Esophagus (tissue), 2 donors: ENCODE measurements at regions not wholly inside any gene's neighbourhood (a gene's known extent, or its start where the extent isn't known, plus 50 kb on each side); places are given as distances from the start of the nearest gene placed in this dataset.

ENCODE experiments used
- H3K27ac ChIP-seq, 2 donors: one replicate each; pipeline ENCODE4 v1.5.1; 2013; ENCODE audit warnings: low read depth in 2 of 2, mild to moderate bottlenecking in 2 of 2, inconsistent platforms in 1 of 2, low read length in 1 of 2, moderate library complexity in 1 of 2
- H3K27me3 ChIP-seq, 2 donors: one replicate each; pipeline ENCODE4 v1.6.1; 2013; ENCODE audit warnings: low read length in 2 of 2, control low read depth in 1 of 2, mild to moderate bottlenecking in 1 of 2; ENCODE audit not compliant: insufficient read depth in 2 of 2, control insufficient read depth in 1 of 2
- H3K36me3 ChIP-seq, 2 donors: one replicate each; pipeline ENCODE4 v1.6.1; 2013; ENCODE audit warnings: low read length in 1 of 2; ENCODE audit not compliant: control insufficient read depth in 2 of 2, insufficient read depth in 2 of 2
- H3K4me1 ChIP-seq, 2 donors: one replicate each; pipeline ENCODE4 v1.6.1; 2013; ENCODE audit warnings: low read length in 1 of 2; ENCODE audit not compliant: control insufficient read depth in 2 of 2, insufficient read depth in 2 of 2
- H3K4me3 ChIP-seq, 2 donors: one replicate each; pipeline ENCODE4 v1.5.1; 2013; ENCODE audit warnings: low read length in 2 of 2, mild to moderate bottlenecking in 2 of 2, low read depth in 1 of 2, moderate library complexity in 1 of 2
- H3K9me3 ChIP-seq, 2 donors: one replicate each; pipeline ENCODE4 v1.6.1; 2013; ENCODE audit warnings: mild to moderate bottlenecking in 2 of 2, low read depth in 1 of 2, low read length in 1 of 2, moderate library complexity in 1 of 2; ENCODE audit not compliant: control insufficient read depth in 2 of 2, insufficient read depth in 1 of 2
- WGBS, 2 donors: extraction: QIAGEN DNeasy Blood & Tissue Kit; methylation state at CpG; one replicate each; pipeline ENCODE4 v1.1.7; 2013; 5-methylcytosine and 5-hydroxymethylcytosine counted together
- donor health status: healthy with polysubstance abuse.
- donor health status: Bipolar disorder and iron deficiency.

DNA sequence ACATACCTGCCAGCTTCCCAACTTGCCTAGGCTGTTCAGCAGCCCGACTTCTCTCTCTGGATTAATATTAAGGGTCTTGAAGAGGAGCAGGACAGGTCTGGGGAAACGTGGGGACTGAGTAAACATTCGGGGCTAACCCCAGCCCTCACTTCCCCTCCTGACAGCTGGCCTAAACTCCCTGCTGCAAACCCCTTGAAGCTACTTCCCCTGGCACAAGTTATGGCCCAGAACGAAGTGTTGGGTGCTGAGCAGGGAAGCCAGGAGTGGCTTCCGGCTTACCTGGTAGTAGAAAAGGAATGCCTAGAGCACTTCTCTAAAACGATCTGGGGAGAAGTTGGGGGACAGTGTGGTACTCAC lies 200.0 kb downstream of the BCOR start:
- peak overlapping the region; percentile 76 to 82 for H3K27ac ChIP-seq
- no peaks in the 10 kb centered on the region for H3K27me3 ChIP-seq
- H3K4me3 ChIP-seq: no peak overlapping the region
- H3K4me1 ChIP-seq: peaks cover 3 to 9% of the 10 kb centered on the region in 2 donors
- no peaks in the 10 kb centered on the region for H3K36me3 ChIP-seq
- WGBS, 2 donors: 25 to 40% methylated on average over 6 of the region's 6 CpGs
- no peaks in the 10 kb centered on the region for H3K9me3 ChIP-seq

DNA sequence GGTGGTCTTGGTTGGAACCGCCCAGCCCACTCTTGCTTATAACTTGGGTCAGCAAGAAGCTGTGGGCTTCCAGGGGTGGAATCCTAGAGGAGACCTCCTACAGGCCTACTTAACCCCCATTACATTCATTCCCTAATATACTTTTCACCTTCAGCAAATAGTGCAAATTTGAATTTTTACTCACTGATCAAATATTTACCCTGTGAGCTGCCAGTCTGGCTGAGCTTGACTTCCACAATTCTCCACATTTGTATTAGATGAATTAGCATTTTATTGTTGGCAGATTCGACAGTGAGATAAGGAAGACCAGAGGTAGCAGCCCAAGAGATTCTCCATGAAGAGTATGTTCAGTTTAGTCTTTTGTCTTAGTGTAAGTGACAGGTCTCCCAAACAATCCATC lies 199.6 kb downstream of the BCOR start:
- Histone ChIP-seq H3K4me1 (peaks cover 3 to 9% of the 10 kb centered on the region in 2 donors), H3K9me3 (no peaks in the 10 kb centered on the region), H3K27me3 (no peaks in the 10 kb centered on the region), H3K36me3 (no peaks in the 10 kb centered on the region), H3K27ac (peak overlapping the region in 1 of 2 donors; percentile 76), H3K4me3 (no peak overlapping the region)
- WGBS, 2 donors: 73 to 85% methylated on average over 2 of the region's 2 CpGs

DNA sequence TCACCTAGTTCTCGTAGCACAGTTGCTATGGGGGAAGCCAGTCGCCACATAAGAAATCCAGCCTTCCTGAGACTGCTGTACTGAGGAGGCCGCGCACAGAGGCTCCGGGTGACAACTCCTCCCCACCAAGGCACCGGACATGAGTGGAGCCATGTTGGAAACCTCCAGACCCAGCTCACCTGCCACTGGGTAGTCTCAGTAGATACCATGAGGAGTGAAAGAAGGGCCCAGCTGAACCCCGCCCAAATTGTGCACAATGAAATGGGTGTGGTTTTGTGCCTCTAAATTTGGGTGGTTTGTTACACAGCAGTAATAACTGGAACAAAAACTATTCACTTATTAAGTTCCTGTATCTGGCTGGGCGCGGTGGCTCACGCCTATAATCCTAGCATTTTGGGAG lies 198.7 kb downstream of the BCOR start:
- Histone ChIP-seq H3K27me3 (no peaks in the 10 kb centered on the region), H3K4me1 (peaks cover 3 to 9% of the 10 kb centered on the region in 2 donors), H3K27ac (peak overlapping the region in 1 of 2 donors; percentile 71), H3K36me3 (no peaks in the 10 kb centered on the region), H3K9me3 (no peaks in the 10 kb centered on the region), H3K4me3 (no peak overlapping the region)
- 92 to 94% methylated on average over 10 of the region's 10 CpGs for WGBS, 2 donors

DNA sequence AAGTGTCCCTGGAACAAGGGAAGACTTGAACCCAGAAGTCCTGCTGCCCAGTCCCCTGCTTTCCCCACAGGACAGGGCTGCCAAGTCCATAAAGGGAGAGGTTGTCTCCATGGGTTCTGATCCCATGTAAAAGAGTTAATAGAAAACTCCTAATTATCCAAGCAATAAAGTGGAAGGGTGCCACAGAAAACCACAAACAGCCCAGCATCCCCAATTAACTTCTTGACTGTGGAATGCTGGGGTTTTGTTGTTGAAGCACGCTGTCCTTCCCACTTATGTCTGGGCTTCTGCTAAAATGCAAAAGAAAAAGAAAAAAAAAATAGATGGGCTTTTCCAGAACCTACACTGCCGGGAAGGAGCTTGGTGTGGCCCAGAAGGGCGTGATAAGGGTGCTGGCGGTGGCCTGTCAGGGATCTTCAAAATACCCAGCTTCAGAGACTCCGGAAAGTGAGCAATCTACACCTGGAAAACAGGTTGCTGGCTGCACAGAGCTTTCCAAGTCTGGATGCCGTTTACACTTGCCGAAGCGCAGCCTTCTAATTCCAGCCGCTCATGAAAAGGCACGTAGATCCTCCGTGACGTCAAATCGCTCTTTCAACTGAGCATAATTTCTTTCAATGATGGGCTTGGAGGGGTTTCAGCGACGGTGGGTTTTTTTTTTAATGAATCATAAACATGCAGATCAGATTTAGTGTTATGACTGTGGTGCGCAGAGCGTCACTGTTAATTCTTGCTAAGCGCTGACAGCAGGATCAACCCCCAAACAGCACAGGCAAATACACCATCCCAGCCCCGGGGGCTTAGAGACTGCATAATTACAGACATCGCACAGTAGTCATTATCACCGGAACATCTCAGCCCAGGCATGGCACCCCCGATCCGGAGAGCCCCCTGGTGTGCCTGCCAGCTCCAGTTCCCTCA lies 197.6 kb downstream of the BCOR start:
- no peaks in the 10 kb centered on the region for H3K9me3 ChIP-seq
- 44 to 47% methylated on average over 23 of the region's 23 CpGs for WGBS, 2 donors
- peaks cover 3 to 7% of the 10 kb centered on the region in 2 donors for H3K4me1 ChIP-seq
- no peak overlapping the region for H3K4me3 ChIP-seq
- H3K27me3 ChIP-seq: no peaks in the 10 kb centered on the region
- H3K36me3 ChIP-seq: no peaks in the 10 kb centered on the region
- peak overlapping the region; percentile 7 to 72 for H3K27ac ChIP-seq

DNA sequence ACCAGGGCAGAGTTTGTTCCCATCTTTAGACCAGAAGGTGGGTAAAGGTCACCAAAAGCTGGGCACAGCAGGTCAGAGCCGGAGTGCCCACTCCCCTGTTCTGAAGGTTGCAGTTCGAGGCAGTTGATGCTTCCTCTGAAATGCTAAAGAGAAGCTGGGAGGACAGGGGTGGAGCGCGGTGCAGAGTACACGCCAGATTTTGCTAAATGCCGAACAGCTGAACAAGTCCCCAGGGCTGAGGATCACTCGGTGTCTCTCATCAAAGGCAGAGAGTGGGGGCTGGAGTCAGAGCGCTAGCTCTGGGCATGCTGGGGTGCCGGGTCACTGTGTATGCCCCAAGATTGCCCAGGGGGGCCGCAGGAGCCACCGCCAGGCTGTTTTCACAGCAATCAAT lies 197.0 kb downstream of the BCOR start:
- no peaks in the 10 kb centered on the region for H3K36me3 ChIP-seq
- H3K27me3 ChIP-seq: no peaks in the 10 kb centered on the region
- WGBS, 2 donors: 28 to 45% methylated on average over 11 of the region's 11 CpGs
- peaks cover 3 to 5% of the 10 kb centered on the region in 2 donors for H3K4me1 ChIP-seq
- peak overlapping the region in 1 of 2 donors; percentile 51 for H3K27ac ChIP-seq
- no peaks in the 10 kb centered on the region for H3K9me3 ChIP-seq
- no peak overlapping the region for H3K4me3 ChIP-seq

DNA sequence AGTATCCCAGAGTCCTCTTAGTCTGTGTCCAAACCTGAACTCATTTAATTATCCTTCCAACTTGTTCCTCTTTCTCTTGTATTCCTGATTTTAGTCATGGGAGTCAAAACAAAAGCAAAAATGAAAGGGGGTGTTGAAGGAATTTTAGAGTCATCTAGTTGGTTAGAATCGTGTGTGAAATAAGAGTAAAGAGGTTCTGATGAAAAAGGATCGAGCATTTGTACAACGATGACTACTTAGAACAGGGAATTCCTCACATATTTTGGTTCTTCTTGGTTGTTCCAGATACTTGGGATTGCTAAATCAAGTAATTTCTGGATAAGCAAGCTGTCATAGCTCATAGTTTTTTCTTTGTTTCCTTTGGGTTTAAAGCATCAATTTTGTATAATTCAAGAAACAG lies 194.4 kb downstream of the BCOR start:
- Histone ChIP-seq H3K4me1 (peaks cover 0 to 2% of the 10 kb centered on the region in 2 donors), H3K4me3 (no peak overlapping the region)
- WGBS, 2 donors: 59 to 67% methylated on average over 3 of the region's 3 CpGs

DNA sequence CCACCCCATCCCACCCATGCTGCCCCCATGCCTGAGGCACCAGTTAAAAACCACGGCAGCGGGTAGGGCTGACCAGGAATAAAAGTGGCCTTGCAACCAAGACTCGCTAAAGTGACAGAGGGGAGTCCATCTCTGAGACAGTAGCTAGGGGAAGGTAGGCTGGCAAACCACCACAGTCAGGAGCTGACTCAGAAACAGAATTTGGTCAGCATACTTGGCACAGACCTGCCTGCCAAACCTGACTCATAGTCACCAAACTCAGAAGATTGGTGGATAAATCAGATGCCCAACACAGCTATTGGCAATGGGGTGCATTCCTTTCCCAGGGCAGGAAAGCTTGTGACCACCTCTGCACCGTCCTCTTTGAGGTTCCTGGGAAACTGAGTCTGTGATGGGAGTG lies 193.8 kb downstream of the BCOR start:
- Histone ChIP-seq H3K4me3 (no peak overlapping the region), H3K9me3 (no peaks in the 10 kb centered on the region), H3K27ac (no peak overlapping the region), H3K4me1 (peaks cover 0 to 2% of the 10 kb centered on the region in 2 donors), H3K27me3 (no peaks in the 10 kb centered on the region), H3K36me3 (no peaks in the 10 kb centered on the region)
- WGBS, 2 donors: 57 to 82% methylated on average over 4 of the region's 4 CpGs

More for the DNA sequence above, 194.4 kb downstream of the BCOR start:
- Histone ChIP-seq H3K27ac (no peak overlapping the region), H3K9me3 (no peaks in the 10 kb centered on the region), H3K27me3 (no peaks in the 10 kb centered on the region), H3K36me3 (no peaks in the 10 kb centered on the region)

DNA sequence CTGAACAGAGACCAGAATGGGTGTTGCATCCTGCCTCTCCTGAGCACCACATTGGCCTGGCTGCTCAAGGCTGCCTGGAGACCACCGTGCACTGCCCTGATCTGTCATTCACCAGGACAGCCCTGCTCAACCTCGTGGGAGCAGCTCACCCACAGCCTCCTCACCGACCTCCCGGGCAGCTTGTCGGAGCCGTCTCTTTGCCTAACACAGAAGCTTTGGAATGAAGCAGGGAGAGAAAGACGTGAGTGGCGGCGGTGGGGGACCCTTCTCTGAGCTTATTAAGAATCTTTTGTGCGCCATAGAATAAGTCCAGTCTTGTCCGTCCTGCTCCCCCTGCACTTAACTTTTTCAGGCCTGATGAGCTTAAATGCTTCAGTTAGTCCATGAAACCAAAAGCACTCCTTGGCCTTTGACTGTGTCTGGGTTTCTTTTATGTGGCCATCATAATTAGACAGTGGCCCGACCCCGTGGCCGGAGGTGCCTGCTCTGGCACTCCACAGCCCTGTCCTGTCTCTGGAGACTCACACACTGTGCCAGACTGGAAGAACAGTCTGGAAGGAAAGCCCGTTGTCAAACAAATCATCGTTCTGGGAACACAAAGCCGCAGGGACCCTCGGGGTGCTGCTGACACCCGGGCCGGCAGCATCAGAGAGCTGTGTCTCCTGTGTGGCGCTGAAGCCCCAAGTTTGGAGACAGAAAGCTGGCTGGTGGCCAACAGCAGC lies 192.8 kb downstream of the BCOR start:
- no peak overlapping the region for H3K27ac ChIP-seq
- H3K9me3 ChIP-seq: no peaks in the 10 kb centered on the region
- peaks cover 0 to 2% of the 10 kb centered on the region in 2 donors for H3K4me1 ChIP-seq
- no peaks in the 10 kb centered on the region for H3K27me3 ChIP-seq
- H3K36me3 ChIP-seq: no peaks in the 10 kb centered on the region
- H3K4me3 ChIP-seq: no peak overlapping the region
- WGBS, 2 donors: 61 to 70% methylated on average over 21 of the region's 21 CpGs

DNA sequence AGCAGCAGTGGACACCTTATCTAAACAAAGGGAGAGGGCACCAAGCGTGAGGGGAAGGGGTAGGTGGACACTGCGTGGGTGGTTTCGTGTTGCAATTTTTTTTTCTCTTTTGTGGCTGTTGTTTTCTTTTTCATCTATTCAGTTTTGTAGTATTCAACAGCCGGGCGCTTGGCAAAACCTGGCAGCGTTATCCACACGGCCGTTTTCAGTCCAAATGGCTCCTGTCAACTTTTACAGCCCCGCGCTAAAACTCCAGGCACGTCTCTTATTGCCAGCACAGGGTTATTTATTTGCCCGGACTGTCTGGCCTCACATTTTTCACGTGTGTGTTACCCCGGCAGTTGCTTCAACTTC lies 192.2 kb downstream of the BCOR start:
- no peaks in the 10 kb centered on the region for H3K9me3 ChIP-seq
- no peak overlapping the region for H3K4me3 ChIP-seq
- H3K27me3 ChIP-seq: no peaks in the 10 kb centered on the region
- no peaks in the 10 kb centered on the region for H3K36me3 ChIP-seq
- no peak overlapping the region for H3K27ac ChIP-seq
- peaks cover 0 to 2% of the 10 kb centered on the region in 2 donors for H3K4me1 ChIP-seq
- 19 to 48% methylated on average over 14 of the region's 14 CpGs for WGBS, 2 donors
